KMS-11 (cell line): ENCODE measurements at regions not wholly inside any gene's neighbourhood (a gene's known extent, or its start where the extent isn't known, plus 50 kb on each side); places are given as distances from the start of the nearest gene placed in this dataset.

Experiments
- H2AFZ ChIP-seq: fragments of 200-600 bp; sonication (generic); 2 replicates; pipeline ENCODE4 v1.6.1; 2016; ENCODE audit warnings: antibody characterized with exemption, mixed run types, low read depth
- H3K27ac ChIP-seq: fragments of 200-600 bp; sonication (generic); 2 replicates; pipeline ENCODE4 v1.6.1; 2016; ENCODE audit warnings: mild to moderate bottlenecking, mixed run types
- H3K27me3 ChIP-seq: fragments of 200-600 bp; sonication (generic); 2 replicates; pipeline ENCODE4 v1.6.1; 2017; ENCODE audit warnings: mild to moderate bottlenecking, low read depth, mixed run types, moderate library complexity; ENCODE audit not compliant: insufficient read depth
- H3K36me3 ChIP-seq: fragments of 200-600 bp; sonication (generic); 2 replicates; pipeline ENCODE4 v1.6.1; 2017; ENCODE audit warnings: mild to moderate bottlenecking, mixed run types; ENCODE audit not compliant: insufficient read depth
- H3K4me1 ChIP-seq: fragments of 200-600 bp; sonication (generic); 2 replicates; pipeline ENCODE4 v1.6.1; 2016; ENCODE audit warnings: mild to moderate bottlenecking, low read depth, mixed run types; ENCODE audit not compliant: poor library complexity, severe bottlenecking
- H3K4me2 ChIP-seq: fragments of 200-600 bp; sonication (generic); 2 replicates; pipeline ENCODE4 v1.7.0; 2016; ENCODE audit warnings: mild to moderate bottlenecking, mixed run types
- H3K4me3 ChIP-seq: fragments of 200-600 bp; sonication (generic); IDR thresholded peaks from 2 replicates; pipeline ENCODE4 v1.6.1; 2017; ENCODE audit warnings: low read depth, low read length, mixed read lengths; ENCODE audit not compliant: insufficient read depth
- H3K79me2 ChIP-seq: fragments of 200-600 bp; sonication (generic); 2 replicates; pipeline ENCODE4 v1.6.1; 2016; ENCODE audit warnings: low read depth, mixed run types; ENCODE audit not compliant: insufficient read depth
- H3K9ac ChIP-seq: fragments of 200-600 bp; sonication (generic); 2 replicates; pipeline ENCODE4 v1.6.1; 2016; ENCODE audit warnings: mild to moderate bottlenecking, mixed run types
- H4K20me1 ChIP-seq: fragments of 200-600 bp; sonication (generic); 2 replicates; pipeline ENCODE4 v1.6.1; 2016; ENCODE audit warnings: mild to moderate bottlenecking, mixed run types; ENCODE audit not compliant: insufficient read depth
- CTCF ChIP-seq: fragments of 200-600 bp; sonication (generic); conservative IDR thresholded peaks from 2 replicates; pipeline ENCODE4 v1.6.1; 2017; ENCODE audit warnings: low read depth, mild to moderate bottlenecking, antibody characterized with exemption, low read length, moderate library complexity, mixed read lengths

GRCh38 chr15:93895976-93896770 is 335.2 kb upstream of the MCTP2 start:
- H3K4me3 ChIP-seq: no peak overlapping the region
- no peak overlapping the region for H3K9ac ChIP-seq
- H4K20me1 ChIP-seq: no peaks in the 10 kb centered on the region
- no peaks in the 10 kb centered on the region for H3K4me1 ChIP-seq
- H3K27ac ChIP-seq: no peak overlapping the region
- TF ChIP-seq CTCF: no peak
- H3K27me3 ChIP-seq: no peaks in the 10 kb centered on the region
- H3K4me2 ChIP-seq: no peak overlapping the region
- no peak overlapping the region for H2AFZ ChIP-seq
- no peaks in the 10 kb centered on the region for H3K79me2 ChIP-seq
- H3K36me3 ChIP-seq: no peaks in the 10 kb centered on the region

GRCh38 chr15:93894438-93895036 is 336.8 kb upstream of the MCTP2 start:
- no peaks in the 10 kb centered on the region for H3K27me3 ChIP-seq
- TF ChIP-seq CTCF: no peak

GRCh38 chr15:93887151-93887550 is 344.2 kb upstream of the MCTP2 start:
- H3K9ac ChIP-seq: no peak overlapping the region
- no peak overlapping the region for H3K4me3 ChIP-seq
- H2AFZ ChIP-seq: no peak overlapping the region
- H3K36me3 ChIP-seq: no peaks in the 10 kb centered on the region
- H4K20me1 ChIP-seq: no peaks in the 10 kb centered on the region
- H3K4me1 ChIP-seq: no peaks in the 10 kb centered on the region
- no peak overlapping the region for H3K4me2 ChIP-seq
- no peaks in the 10 kb centered on the region for H3K27me3 ChIP-seq
- no peak for TF ChIP-seq CTCF
- H3K27ac ChIP-seq: no peak overlapping the region
- H3K79me2 ChIP-seq: no peaks in the 10 kb centered on the region

More at GRCh38 chr15:93894438-93895036, 336.8 kb upstream of the MCTP2 start:
- H3K4me3 ChIP-seq: no peak overlapping the region
- no peaks in the 10 kb centered on the region for H4K20me1 ChIP-seq
- H3K9ac ChIP-seq: no peak overlapping the region
- no peak overlapping the region for H2AFZ ChIP-seq
- no peaks in the 10 kb centered on the region for H3K4me1 ChIP-seq
- H3K4me2 ChIP-seq: no peak overlapping the region
- no peaks in the 10 kb centered on the region for H3K79me2 ChIP-seq
- no peak overlapping the region for H3K27ac ChIP-seq
- H3K36me3 ChIP-seq: no peaks in the 10 kb centered on the region

- Histone ChIP-seq H3K79me2 (no peaks in the 10 kb centered on the region), H3K4me1 (no peaks in the 10 kb centered on the region), H3K27ac (no peak overlapping the region), H3K36me3 (no peaks in the 10 kb centered on the region), H3K27me3 (no peaks in the 10 kb centered on the region), H3K4me2 (no peak overlapping the region), H2AFZ (no peak overlapping the region), H3K9ac (no peak overlapping the region), H3K4me3 (no peak overlapping the region), H4K20me1 (no peaks in the 10 kb centered on the region)
- TF ChIP-seq CTCF: no peak
Measured at GRCh38 chr15:93882779-93883178, 348.6 kb upstream of the MCTP2 start.
